Smooth muscle cell (in vitro differentiated cells): ENCODE measurements at regions not wholly inside any gene's neighbourhood (a gene's known extent, or its start where the extent isn't known, plus 50 kb on each side); places are given as distances from the start of the nearest gene placed in this dataset.
"Not testable (repeated sequence)": the region's sequence is repeated elsewhere in the genome, so short reads cannot be mapped to it uniquely, and the experiment has no call there.

Source experiments
- DNase-seq: peaks from one replicate; lab custom pipeline; 2025; ENCODE audit not compliant: unreplicated experiment; lab: John Stamatoyannopoulos, UW
- H2AFZ ChIP-seq: fragments of 200-600 bp; sonication (generic); 2 replicates; pipeline ENCODE4 v1.6.0; 2016; ENCODE audit warnings: antibody characterized with exemption, low read depth, mild to moderate bottlenecking
- H3F3A ChIP-seq: fragments of 200-600 bp; sonication (generic); 2 replicates; pipeline ENCODE4 v1.6.0; 2017; ENCODE audit warnings: antibody characterized with exemption, low read depth
- H3K27ac ChIP-seq: fragments of 200-600 bp; sonication (generic); 2 replicates; pipeline ENCODE4 v1.5.1; 2016; ENCODE audit warnings: low read depth, mild to moderate bottlenecking
- H3K27me3 ChIP-seq: fragments of 200-600 bp; sonication (generic); 2 replicates; pipeline ENCODE4 v1.6.1; 2016; ENCODE audit warnings: low read depth, mild to moderate bottlenecking
- H3K36me3 ChIP-seq: fragments of 200-600 bp; sonication (generic); 2 replicates; pipeline ENCODE4 v1.5.1; 2016; ENCODE audit warnings: low read depth
- H3K4me1 ChIP-seq: fragments of 200-600 bp; sonication (generic); 2 replicates; pipeline ENCODE4 v1.5.1; 2016; ENCODE audit warnings: low read depth
- H3K4me2 ChIP-seq: fragments of 200-600 bp; sonication (generic); 2 replicates; pipeline ENCODE4 v1.6.0; 2016; ENCODE audit warnings: mild to moderate bottlenecking
- H3K4me3 ChIP-seq: fragments of 200-600 bp; sonication (generic); 2 replicates; pipeline ENCODE4 v1.5.1; 2016; ENCODE audit warnings: mild to moderate bottlenecking
- H3K79me2 ChIP-seq: fragments of 200-600 bp; sonication (generic); 2 replicates; pipeline ENCODE4 v1.6.0; 2016; ENCODE audit warnings: low read depth, mild to moderate bottlenecking
- H3K9ac ChIP-seq: fragments of 200-600 bp; sonication (generic); 2 replicates; pipeline ENCODE4 v1.6.0; 2016; ENCODE audit warnings: low read depth
- H3K9me3 ChIP-seq: fragments of 200-600 bp; sonication (generic); replicated peaks from 2 replicates; pipeline ENCODE4 v1.5.1; 2016; ENCODE audit warnings: low read depth
- H4K20me1 ChIP-seq: fragments of 200-600 bp; sonication (generic); 2 replicates; pipeline ENCODE4 v1.6.0; 2016; ENCODE audit warnings: low read depth
- CTCF ChIP-seq: fragments of 200-600 bp; sonication (generic); IDR thresholded peaks from 2 replicates; pipeline ENCODE4 v1.5.1; 2017; ENCODE audit warnings: borderline replicate concordance, mild to moderate bottlenecking, antibody characterized with exemption; ENCODE audit not compliant: insufficient read depth, poor library complexity, severe bottlenecking
- whole genome bisulfite sequencing: methylation state at CpG from one replicate; pipeline ENCODE4 v1.1.7; 2016; ENCODE audit warnings: low lambda C conversion rate; 5-methylcytosine and 5-hydroxymethylcytosine counted together

- WGBS, result 80% methylated on average over 5 of the region's 5 CpGs
- Histone ChIP-seq H3K4me3 (no peak overlapping the region), H3K4me1 (peaks cover 11% of the 10 kb centered on the region), H2AFZ (no peak overlapping the region), H3K4me2 (no peak overlapping the region), H3K36me3 (no peaks in the 10 kb centered on the region), H3K9me3 (no peaks in the 10 kb centered on the region), H3F3A (no peaks in the 10 kb centered on the region), H3K27ac (no peak overlapping the region), H4K20me1 (no peaks in the 10 kb centered on the region), H3K9ac (no peak overlapping the region), H3K79me2 (no peaks in the 10 kb centered on the region), H3K27me3 (no peaks in the 10 kb centered on the region)
- DNase-seq, result no peak
- no peak for TF ChIP-seq CTCF
Measured at GRCh38 chr5:135149229-135149955, 115.4 kb upstream of the PITX1 start.

- H3K79me2 ChIP-seq, result no peaks in the 10 kb centered on the region
- H3K9ac ChIP-seq, result no peak overlapping the region
- TF ChIP-seq CTCF, result no peak
- no peak overlapping the region for H3K4me3 ChIP-seq
- no peaks in the 10 kb centered on the region for H4K20me1 ChIP-seq
- DNase-seq, result no peak
- peaks cover 11% of the 10 kb centered on the region for H3K4me1 ChIP-seq
- no peaks in the 10 kb centered on the region for H3K36me3 ChIP-seq
- H3K27me3 ChIP-seq, result no peaks in the 10 kb centered on the region
- WGBS, result 96% methylated on average over 10 of the region's 10 CpGs
- H3K4me2 ChIP-seq, result no peak overlapping the region
- no peak overlapping the region for H3K27ac ChIP-seq
- H3K9me3 ChIP-seq, result no peaks in the 10 kb centered on the region
- no peak overlapping the region for H2AFZ ChIP-seq
- H3F3A ChIP-seq, result no peaks in the 10 kb centered on the region
Measured at GRCh38 chr5:135147294-135148090, 113.5 kb upstream of the PITX1 start.

GRCh38 chr5:135145985-135146384 lies 112.0 kb upstream of the PITX1 start:
- no peaks in the 10 kb centered on the region for H3F3A ChIP-seq
- no peak for TF ChIP-seq CTCF
- H3K27ac ChIP-seq, result no peak overlapping the region
- no peak overlapping the region for H2AFZ ChIP-seq
- H3K4me3 ChIP-seq, result no peak overlapping the region
- DNase-seq, result no peak
- H3K36me3 ChIP-seq, result no peaks in the 10 kb centered on the region
- H4K20me1 ChIP-seq, result no peaks in the 10 kb centered on the region
- WGBS, result 100% methylated on average over 2 of the region's 2 CpGs
- H3K4me2 ChIP-seq, result no peak overlapping the region
- H3K27me3 ChIP-seq, result no peaks in the 10 kb centered on the region
- H3K9ac ChIP-seq, result no peak overlapping the region
- no peaks in the 10 kb centered on the region for H3K9me3 ChIP-seq
- H3K79me2 ChIP-seq, result no peaks in the 10 kb centered on the region
- peaks cover 11% of the 10 kb centered on the region for H3K4me1 ChIP-seq

GRCh38 chr5:135143682-135144081 lies 109.7 kb upstream of the PITX1 start:
- not testable (repeated sequence) for H3K79me2 ChIP-seq, H4K20me1 ChIP-seq, DNase-seq, H2AFZ ChIP-seq, H3K9me3 ChIP-seq, H3K4me3 ChIP-seq, H3K9ac ChIP-seq, H3K36me3 ChIP-seq, H3K27ac ChIP-seq, H3K4me2 ChIP-seq, H3F3A ChIP-seq, H3K27me3 ChIP-seq, H3K4me1 ChIP-seq
- 61% methylated on average over 4 of the region's 4 CpGs for WGBS
